Stimulated activated naive CD8-positive, alpha-beta T cell treated with anti-CD3 and anti-CD28 coated beads, Interleukin-15, amount 100 ng/mL, for 72 hours (primary cell): ENCODE measurements at regions not wholly inside any gene's neighbourhood (a gene's known extent, or its start where the extent isn't known, plus 50 kb on each side); places are given as distances from the start of the nearest gene placed in this dataset.

Source experiments
- ATAC-seq: fragments of 150-1000 bp; cut with Tn5 transposase; 2 replicates; pipeline ENCODE4 v1.10.0; 2021; ENCODE audit warnings: mild to moderate bottlenecking, moderate library complexity
- DNase-seq, 2 donors: peaks; one replicate each; pipeline ENCODE4 v3.0.0; 2021 to 2022
- H3K27ac Mint-ChIP-seq, 2 donors: one replicate each; pipeline ENCODE4 v1.8.0; 2022; ENCODE audit warnings: mild to moderate bottlenecking in 2 of 2, mixed read lengths in 2 of 2, moderate library complexity in 2 of 2
- H3K27me3 Mint-ChIP-seq: one replicate; pipeline ENCODE4 v1.8.0; 2022; ENCODE audit warnings: mixed read lengths
- H3K4me1 Mint-ChIP-seq: one replicate; pipeline ENCODE4 v1.8.0; 2022; ENCODE audit warnings: mild to moderate bottlenecking, mixed read lengths
- H3K4me3 Mint-ChIP-seq, 2 donors: one replicate each; pipeline ENCODE4 v1.8.0; 2022; ENCODE audit warnings: mild to moderate bottlenecking in 2 of 2, mixed read lengths in 2 of 2, moderate library complexity in 1 of 2
- H3K9me3 Mint-ChIP-seq, 2 donors: one replicate each; pipeline ENCODE4 v1.8.0; 2022; ENCODE audit warnings: mixed read lengths in 2 of 2

GRCh38 chr5:168163966-168164365 is 127.5 kb upstream of the WWC1 start:
- DNase-seq = no peak
- no peak for ATAC-seq
- H3K27me3 Mint-ChIP-seq = peaks cover 6% of the 10 kb centered on the region
- H3K27ac Mint-ChIP-seq = no peak overlapping the region
- H3K9me3 Mint-ChIP-seq = no peaks in the 10 kb centered on the region
- no peak overlapping the region for H3K4me3 Mint-ChIP-seq
- H3K4me1 Mint-ChIP-seq = no peaks in the 10 kb centered on the region

DNA sequence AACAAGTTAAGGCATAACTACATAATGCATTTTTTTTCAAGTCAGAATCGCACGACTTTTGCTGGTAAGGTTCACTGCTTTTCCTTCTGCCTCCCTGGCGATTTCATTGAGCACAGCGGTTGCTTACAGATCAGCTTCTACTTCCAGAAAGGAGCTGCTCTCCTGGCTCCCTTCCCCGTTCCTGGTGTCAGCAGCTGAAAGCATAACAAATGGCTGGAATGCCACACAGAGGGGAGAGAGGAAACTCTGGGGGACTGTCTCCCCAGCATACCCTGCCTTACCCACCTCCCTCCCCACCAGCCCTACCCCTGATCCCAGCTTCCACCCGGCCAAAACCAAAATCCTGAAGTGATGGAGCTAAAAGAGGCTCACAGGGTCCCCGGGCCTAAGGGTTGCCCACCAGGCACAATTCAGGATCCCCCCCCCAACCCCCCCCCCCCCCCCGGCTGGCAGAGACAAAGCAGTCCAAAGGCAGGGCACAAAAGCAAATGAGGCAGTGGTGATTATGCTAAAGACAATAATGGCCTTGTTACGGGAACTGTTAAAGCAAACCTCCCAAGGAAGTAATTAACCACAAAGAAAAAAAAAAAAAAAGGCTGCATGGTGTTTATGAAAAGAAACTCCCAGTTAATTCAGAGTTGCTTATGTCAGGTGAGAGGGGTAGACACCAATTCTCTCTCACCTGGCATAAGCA is 126.1 kb upstream of the WWC1 start:
- DNase-seq (no peak), ATAC-seq (no peak)
- Mint-ChIP-seq H3K27ac (no peak overlapping the region), H3K4me3 (no peak overlapping the region), H3K4me1 (no peaks in the 10 kb centered on the region), H3K9me3 (no peaks in the 10 kb centered on the region), H3K27me3 (peaks cover 13% of the 10 kb centered on the region)

GRCh38 chr5:168165977-168166376 is 125.5 kb upstream of the WWC1 start:
- Mint-ChIP-seq H3K27ac (no peak overlapping the region), H3K27me3 (peaks cover 20% of the 10 kb centered on the region), H3K9me3 (no peaks in the 10 kb centered on the region), H3K4me3 (no peak overlapping the region), H3K4me1 (no peaks in the 10 kb centered on the region)
- DNase-seq (no peak), ATAC-seq (no peak)

DNA sequence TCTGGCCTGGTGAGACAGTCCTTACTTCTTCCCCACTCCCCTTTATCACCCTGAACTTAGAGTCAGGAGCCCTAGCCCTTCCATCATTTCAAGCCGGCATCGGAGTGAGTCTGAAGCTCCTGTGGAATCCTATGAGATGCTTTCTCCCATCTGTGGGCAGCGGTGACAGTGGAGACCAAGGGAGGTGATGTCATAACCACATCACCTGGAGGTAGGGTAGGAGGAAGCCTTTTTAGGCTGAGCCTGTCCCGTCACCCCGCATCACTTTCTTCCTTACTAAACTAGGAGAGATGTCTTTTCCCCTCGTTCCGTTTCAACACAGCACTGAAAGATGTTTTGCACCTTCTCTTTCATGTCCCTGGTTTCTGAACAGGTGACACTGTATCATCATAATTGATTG is 124.1 kb upstream of the WWC1 start:
- H3K4me1 Mint-ChIP-seq = no peaks in the 10 kb centered on the region
- H3K27ac Mint-ChIP-seq = no peak overlapping the region
- no peak overlapping the region for H3K4me3 Mint-ChIP-seq
- DNase-seq = no peak
- peaks cover 22% of the 10 kb centered on the region for H3K27me3 Mint-ChIP-seq
- ATAC-seq = no peak
- H3K9me3 Mint-ChIP-seq = no peaks in the 10 kb centered on the region

GRCh38 chr5:168168978-168169698 is 122.3 kb upstream of the WWC1 start:
- Mint-ChIP-seq H3K27ac (no peak overlapping the region), H3K27me3 (peaks cover 22% of the 10 kb centered on the region), H3K4me3 (no peak overlapping the region), H3K4me1 (no peaks in the 10 kb centered on the region), H3K9me3 (no peaks in the 10 kb centered on the region)
- DNase-seq (no peak), ATAC-seq (no peak)

DNA sequence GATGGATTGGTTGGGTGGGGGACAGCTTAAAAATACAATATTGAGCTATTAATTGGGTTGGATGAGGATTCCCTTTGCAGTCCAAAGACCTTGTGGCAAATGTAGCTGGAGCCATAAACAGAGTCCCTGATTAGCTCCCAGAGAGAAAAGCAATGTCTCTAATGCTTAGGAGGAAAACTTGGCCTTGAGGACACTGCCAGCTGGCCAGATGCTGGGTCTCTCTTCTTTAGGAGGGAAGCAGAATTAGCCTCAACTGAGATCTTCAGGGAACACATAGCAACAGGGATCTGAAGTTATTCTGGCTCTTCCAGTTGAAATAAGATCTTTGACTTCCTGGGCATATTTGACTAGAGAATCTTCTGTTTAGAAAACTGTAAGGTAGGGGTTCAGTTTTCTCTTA is 121.7 kb upstream of the WWC1 start:
- ATAC-seq = no peak
- Mint-ChIP-seq H3K4me3 (no peak overlapping the region), H3K27ac (no peak overlapping the region), H3K9me3 (no peaks in the 10 kb centered on the region), H3K4me1 (no peaks in the 10 kb centered on the region), H3K27me3 (peaks cover 22% of the 10 kb centered on the region)
- DNase-seq = no peak

- no peak overlapping the region for H3K27ac Mint-ChIP-seq
- H3K9me3 Mint-ChIP-seq = no peaks in the 10 kb centered on the region
- peaks cover 16% of the 10 kb centered on the region for H3K27me3 Mint-ChIP-seq
- no peaks in the 10 kb centered on the region for H3K4me1 Mint-ChIP-seq
- DNase-seq (no peak), ATAC-seq (no peak)
- no peak overlapping the region for H3K4me3 Mint-ChIP-seq
Observed at GRCh38 chr5:168171901-168172759, 119.3 kb upstream of the WWC1 start.

- no peak for DNase-seq
- H3K9me3 Mint-ChIP-seq = no peaks in the 10 kb centered on the region
- H3K4me1 Mint-ChIP-seq = no peaks in the 10 kb centered on the region
- peaks cover 16% of the 10 kb centered on the region for H3K27me3 Mint-ChIP-seq
- H3K4me3 Mint-ChIP-seq = no peak overlapping the region
- no peak overlapping the region for H3K27ac Mint-ChIP-seq
- ATAC-seq = no peak
Observed at GRCh38 chr5:168172760-168173223, 118.7 kb upstream of the WWC1 start.

GRCh38 chr5:168174376-168174775 is 117.1 kb upstream of the WWC1 start:
- H3K27ac Mint-ChIP-seq = no peak overlapping the region
- DNase-seq (no peak), ATAC-seq (no peak)
- H3K9me3 Mint-ChIP-seq = no peaks in the 10 kb centered on the region
- H3K27me3 Mint-ChIP-seq = peaks cover 16% of the 10 kb centered on the region
- H3K4me1 Mint-ChIP-seq = no peaks in the 10 kb centered on the region
- no peak overlapping the region for H3K4me3 Mint-ChIP-seq

DNA sequence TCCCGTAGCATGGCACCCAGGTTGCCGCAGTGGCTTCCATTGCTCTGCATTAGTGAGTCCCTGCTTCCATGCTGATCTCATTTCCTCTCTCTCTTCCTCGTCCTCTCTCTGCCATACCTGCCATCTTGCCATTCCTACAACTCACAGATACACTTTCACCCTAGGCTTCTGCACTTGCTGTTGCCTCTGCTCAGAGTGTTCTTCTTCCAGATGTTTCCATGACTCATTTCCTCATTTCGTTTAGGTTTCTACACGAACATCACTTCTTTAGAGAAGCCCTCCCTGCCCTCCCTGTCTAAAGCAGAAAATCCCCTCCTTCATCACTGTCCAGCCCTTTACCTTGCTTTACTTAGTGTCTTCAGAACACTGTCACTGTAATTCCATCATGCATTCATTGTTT is 115.2 kb upstream of the WWC1 start:
- no peaks in the 10 kb centered on the region for H3K9me3 Mint-ChIP-seq
- peak overlapping the region in 1 of 2 donors; percentile 0 for H3K27ac Mint-ChIP-seq
- H3K4me3 Mint-ChIP-seq = no peak overlapping the region
- ATAC-seq = no peak
- no peak for DNase-seq
- no peaks in the 10 kb centered on the region for H3K27me3 Mint-ChIP-seq
- H3K4me1 Mint-ChIP-seq = no peaks in the 10 kb centered on the region

- no peak for ATAC-seq
- no peak overlapping the region for H3K4me3 Mint-ChIP-seq
- H3K9me3 Mint-ChIP-seq = no peaks in the 10 kb centered on the region
- H3K27me3 Mint-ChIP-seq = no peaks in the 10 kb centered on the region
- H3K27ac Mint-ChIP-seq = no peak overlapping the region
- no peaks in the 10 kb centered on the region for H3K4me1 Mint-ChIP-seq
- no peak for DNase-seq
Observed at GRCh38 chr5:168176941-168177340, 114.5 kb upstream of the WWC1 start.

DNA sequence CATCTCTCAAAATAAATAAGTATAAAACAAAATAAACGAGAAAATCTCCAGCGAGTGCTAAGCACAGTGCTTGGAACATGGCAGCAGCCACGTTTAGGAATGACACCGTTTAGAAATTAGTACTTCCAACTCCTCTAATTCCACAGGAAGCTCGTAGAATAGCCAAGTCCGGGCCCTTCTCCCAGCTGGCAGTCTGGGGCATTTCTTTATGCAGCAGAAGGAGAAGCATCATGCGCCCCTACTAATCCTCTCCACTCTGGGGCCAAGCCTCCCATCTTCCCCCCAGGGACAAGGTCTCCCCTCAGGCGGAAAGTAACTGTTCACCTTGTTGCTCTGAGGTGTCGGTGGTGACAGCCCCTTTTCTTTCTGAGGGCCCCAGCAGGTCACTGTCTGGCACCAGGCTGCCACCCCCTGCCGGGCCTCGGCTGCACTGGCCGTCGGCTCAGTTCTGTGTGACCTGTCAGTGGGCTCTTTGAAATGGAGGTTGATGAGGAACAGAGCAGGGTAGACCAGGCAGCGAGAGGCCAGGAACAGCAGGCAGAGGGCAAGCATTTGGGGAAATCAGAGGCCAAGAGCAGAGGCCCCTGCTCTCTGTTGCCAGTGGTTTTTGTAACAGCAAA is 113.5 kb upstream of the WWC1 start:
- H3K27ac Mint-ChIP-seq = no peak overlapping the region

GRCh38 chr5:168179192-168179593 is 112.3 kb upstream of the WWC1 start:
- H3K9me3 Mint-ChIP-seq = no peaks in the 10 kb centered on the region
- no peaks in the 10 kb centered on the region for H3K4me1 Mint-ChIP-seq
- no peak for ATAC-seq
- no peaks in the 10 kb centered on the region for H3K27me3 Mint-ChIP-seq
- no peak for DNase-seq
- no peak overlapping the region for H3K27ac Mint-ChIP-seq
- H3K4me3 Mint-ChIP-seq = no peak overlapping the region

More for the DNA sequence above, 113.5 kb upstream of the WWC1 start:
- ATAC-seq (no peak), DNase-seq (no peak)
- Mint-ChIP-seq H3K9me3 (no peaks in the 10 kb centered on the region), H3K27me3 (no peaks in the 10 kb centered on the region), H3K4me3 (no peak overlapping the region), H3K4me1 (no peaks in the 10 kb centered on the region)

DNA sequence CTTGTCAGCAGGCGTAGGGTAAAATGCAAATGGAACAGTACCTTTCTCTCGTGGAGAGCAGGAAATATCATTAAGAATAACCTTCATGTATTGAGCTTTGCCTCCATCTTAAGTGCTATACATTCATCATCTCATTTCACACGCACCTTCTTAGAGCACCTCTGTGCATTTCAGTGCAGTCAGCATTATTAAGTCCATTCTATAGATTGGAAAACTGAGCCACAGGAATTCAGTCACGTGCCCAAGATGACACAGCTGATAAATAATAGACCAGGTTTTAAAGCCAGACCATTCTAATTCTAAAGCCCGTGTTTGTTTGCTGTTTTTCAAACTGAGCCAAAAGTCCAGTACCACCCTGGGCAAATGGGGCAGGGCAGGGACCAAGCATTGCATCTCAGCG is 109.2 kb upstream of the WWC1 start:
- Mint-ChIP-seq H3K4me3 (no peak overlapping the region), H3K27me3 (no peaks in the 10 kb centered on the region), H3K9me3 (no peaks in the 10 kb centered on the region), H3K4me1 (no peaks in the 10 kb centered on the region), H3K27ac (no peak overlapping the region)
- no peak for ATAC-seq
- no peak for DNase-seq

GRCh38 chr5:168184103-168184502 is 107.3 kb upstream of the WWC1 start:
- H3K4me3 Mint-ChIP-seq = no peak overlapping the region
- no peak for ATAC-seq
- H3K27ac Mint-ChIP-seq = no peak overlapping the region
- no peak for DNase-seq
- no peaks in the 10 kb centered on the region for H3K9me3 Mint-ChIP-seq
- H3K27me3 Mint-ChIP-seq = no peaks in the 10 kb centered on the region
- H3K4me1 Mint-ChIP-seq = no peaks in the 10 kb centered on the region
